WTC11 (cell line): ENCODE measurements at regions not wholly inside any gene's neighbourhood (a gene's known extent, or its start where the extent isn't known, plus 50 kb on each side); places are given as distances from the start of the nearest gene placed in this dataset.

Experiments
- ATAC-seq: fragments of 200-7000 bp; cut with Tn5 transposase; 2 replicates; pipeline ENCODE4 v1.10.0; 2021; ENCODE audit warnings: mild to moderate bottlenecking, moderate library complexity
- CTCF ChIA-PET: fragments of 300-600 bp; sonication (Branson Sonifier 250); formaldehyde crosslinking; loops from one replicate; lab custom pipeline; 2021; ENCODE audit warnings: antibody characterized with exemption; lab: Charles Lee
- POLR2A ChIA-PET: fragments of 350-600 bp; sonication (Branson Sonifier 250); formaldehyde crosslinking; loops from one replicate; lab custom pipeline; 2021; ENCODE audit warnings: antibody characterized with exemption; lab: Charles Lee
- DNase-seq: peaks from one replicate; pipeline ENCODE4 v3.0.0; 2021; ENCODE audit warnings: low spot score
- H3K27ac Mint-ChIP-seq: 2 replicates; pipeline ENCODE4 v1.8.0; 2021; ENCODE audit warnings: mixed read lengths
- H3K27me3 Mint-ChIP-seq: 2 replicates; pipeline ENCODE4 v1.8.0; 2021; ENCODE audit warnings: low read depth, mild to moderate bottlenecking, moderate library complexity, mixed read lengths
- H3K36me3 Mint-ChIP-seq: 2 replicates; pipeline ENCODE4 v1.8.0; 2021; ENCODE audit warnings: mixed read lengths
- H3K4me1 Mint-ChIP-seq: 2 replicates; pipeline ENCODE4 v1.8.0; 2022; ENCODE audit warnings: mixed read lengths
- H3K4me3 Mint-ChIP-seq: 2 replicates; pipeline ENCODE4 v1.8.0; 2021; ENCODE audit warnings: mild to moderate bottlenecking, moderate library complexity, mixed read lengths
- H3K9me3 Mint-ChIP-seq: 2 replicates; pipeline ENCODE4 v1.8.0; 2021; ENCODE audit warnings: mixed read lengths
- CBFB ChIP-seq: sonication (generic); formaldehyde crosslinking; IDR thresholded peaks from 2 replicates; pipeline ENCODE4 v1.8.1; 2022; ENCODE audit warnings: mild to moderate bottlenecking, low read depth, missing genetic modification reagents
- ESRRA ChIP-seq: sonication (generic); formaldehyde crosslinking; IDR thresholded peaks from 2 replicates; pipeline ENCODE4 v1.8.1; 2022; ENCODE audit warnings: mild to moderate bottlenecking, missing genetic modification reagents, borderline replicate concordance
- ETV6 ChIP-seq: sonication (generic); formaldehyde crosslinking; IDR thresholded peaks from 2 replicates; pipeline ENCODE4 v1.8.1; 2022; ENCODE audit warnings: mild to moderate bottlenecking, missing genetic modification reagents
- FOXJ3 ChIP-seq: sonication (generic); formaldehyde crosslinking; IDR thresholded peaks from 2 replicates; pipeline ENCODE4 v1.9.0; 2021; ENCODE audit warnings: missing genetic modification reagents, mild to moderate bottlenecking, borderline replicate concordance
- FOXP1 ChIP-seq: sonication (generic); formaldehyde crosslinking; IDR thresholded peaks from 2 replicates; pipeline ENCODE4 v1.8.0; 2022; ENCODE audit warnings: missing genetic modification reagents, mild to moderate bottlenecking, moderate library complexity, borderline replicate concordance
- FOXP4 ChIP-seq: sonication (generic); formaldehyde crosslinking; IDR thresholded peaks from 2 replicates; pipeline ENCODE4 v1.8.0; 2022; ENCODE audit warnings: mild to moderate bottlenecking, missing genetic modification reagents
- MYBL2 ChIP-seq: sonication (generic); formaldehyde crosslinking; IDR thresholded peaks from 2 replicates; pipeline ENCODE4 v1.8.1; 2023; ENCODE audit warnings: mild to moderate bottlenecking, moderate library complexity, missing genetic modification reagents
- OVOL2 ChIP-seq: fragments of 250-450 bp; sonication (Bioruptor Pico); IDR thresholded peaks from 2 replicates; pipeline ENCODE4 v1.9.0; 2021; ENCODE audit warnings: mild to moderate bottlenecking, borderline replicate concordance
- SMAD3 ChIP-seq: sonication (generic); formaldehyde crosslinking; IDR thresholded peaks from 2 replicates; pipeline ENCODE4 v1.8.0; 2022; ENCODE audit warnings: missing genetic modification reagents, mild to moderate bottlenecking, borderline replicate concordance
- ZBTB21 ChIP-seq: sonication (generic); formaldehyde crosslinking; IDR thresholded peaks from 2 replicates; pipeline ENCODE4 v1.8.1; 2023; ENCODE audit warnings: mild to moderate bottlenecking, missing genetic modification reagents, borderline replicate concordance
- ZNF219 ChIP-seq: sonication (generic); formaldehyde crosslinking; IDR thresholded peaks from 2 replicates; pipeline ENCODE4 v1.8.0; 2023; ENCODE audit warnings: missing genetic modification reagents, mild to moderate bottlenecking, borderline replicate concordance
- ZNF512 ChIP-seq: sonication (generic); formaldehyde crosslinking; IDR thresholded peaks from 2 replicates; pipeline ENCODE4 v1.8.1; 2022; ENCODE audit warnings: missing genetic modification reagents, borderline replicate concordance
- TF ChIP-seq, protein P1 (sequence below): sonication (generic); formaldehyde crosslinking; IDR thresholded peaks from 2 replicates; pipeline ENCODE4 v1.8.1; 2023; ENCODE audit warnings: mild to moderate bottlenecking, missing genetic modification reagents, borderline replicate concordance
- TF ChIP-seq, protein P2 (sequence below): sonication (generic); formaldehyde crosslinking; IDR thresholded peaks from 2 replicates; pipeline ENCODE4 v1.8.1; 2022; ENCODE audit warnings: mild to moderate bottlenecking, missing genetic modification reagents, moderate library complexity, borderline replicate concordance
- TF ChIP-seq, protein P3 (sequence below): fragments of 250-450 bp; sonication (Bioruptor Pico); IDR thresholded peaks from 2 replicates; pipeline ENCODE4 v1.9.0; 2021; ENCODE audit warnings: mild to moderate bottlenecking
- TF ChIP-seq, protein P4 (sequence below): fragments of 200-600 bp; IDR thresholded peaks from 2 replicates; pipeline ENCODE4 v1.8.0; 2022; ENCODE audit warnings: antibody characterized with exemption
- TF ChIP-seq, protein P5 (sequence below): fragments of 250-450 bp; sonication (Bioruptor Pico); IDR thresholded peaks from 2 replicates; pipeline ENCODE4 v1.9.0; 2021; ENCODE audit warnings: mild to moderate bottlenecking

GRCh38 chr20:24784607-24785006 lies 164.5 kb upstream of the CST7 start:
- ATAC-seq = no peak
- Mint-ChIP-seq H3K4me3 (no peak overlapping the region), H3K4me1 (peaks cover 9% of the 10 kb centered on the region), H3K9me3 (no peaks in the 10 kb centered on the region), H3K36me3 (no peaks in the 10 kb centered on the region), H3K27ac (no peak overlapping the region), H3K27me3 (no peaks in the 10 kb centered on the region; the same call in 1 of the 2 replicates)
- TF ChIP-seq MYBL2 = no peak
- no peak for TF ChIP-seq ZBTB21 (CRISPR knock-in tag)
- ChIA-PET CTCF (interaction anchor here (0.6 to 4.8 kb wide), 8 partner anchors 39 to 575 kb away, joined by 3 to 54 read pairs (median 3); no protein-coding TSS in a partner anchor), POLR2A (no interaction called here)
- DNase-seq = no peak

- ChIA-PET POLR2A (no interaction called here), CTCF (interaction anchor here (0.9 to 4.8 kb wide), 4 partner anchors 38 to 145 kb away, joined by 3 to 54 read pairs (median 8); no protein-coding TSS in a partner anchor)
- Mint-ChIP-seq H3K27ac (no peak overlapping the region), H3K4me3 (no peak overlapping the region), H3K27me3 (no peaks in the 10 kb centered on the region), H3K9me3 (no peaks in the 10 kb centered on the region), H3K4me1 (peaks cover 12% of the 10 kb centered on the region), H3K36me3 (no peaks in the 10 kb centered on the region)
- no peak for DNase-seq
- TF ChIP-seq CBFB (CRISPR knock-in tag) (no peak), ZNF512 (CRISPR knock-in tag) (no peak), ETV6 (no peak), ZNF219 (CRISPR knock-in tag) (no peak), OVOL2 (CRISPR knock-in tag) (no peak), SMAD3 (no peak), FOXJ3 (CRISPR knock-in tag) (no peak), ESRRA (CRISPR knock-in tag) (no peak), FOXP4 (no peak), FOXP1 (no peak), MYBL2 (no peak)
- TF ChIP-seq, protein P1, sequence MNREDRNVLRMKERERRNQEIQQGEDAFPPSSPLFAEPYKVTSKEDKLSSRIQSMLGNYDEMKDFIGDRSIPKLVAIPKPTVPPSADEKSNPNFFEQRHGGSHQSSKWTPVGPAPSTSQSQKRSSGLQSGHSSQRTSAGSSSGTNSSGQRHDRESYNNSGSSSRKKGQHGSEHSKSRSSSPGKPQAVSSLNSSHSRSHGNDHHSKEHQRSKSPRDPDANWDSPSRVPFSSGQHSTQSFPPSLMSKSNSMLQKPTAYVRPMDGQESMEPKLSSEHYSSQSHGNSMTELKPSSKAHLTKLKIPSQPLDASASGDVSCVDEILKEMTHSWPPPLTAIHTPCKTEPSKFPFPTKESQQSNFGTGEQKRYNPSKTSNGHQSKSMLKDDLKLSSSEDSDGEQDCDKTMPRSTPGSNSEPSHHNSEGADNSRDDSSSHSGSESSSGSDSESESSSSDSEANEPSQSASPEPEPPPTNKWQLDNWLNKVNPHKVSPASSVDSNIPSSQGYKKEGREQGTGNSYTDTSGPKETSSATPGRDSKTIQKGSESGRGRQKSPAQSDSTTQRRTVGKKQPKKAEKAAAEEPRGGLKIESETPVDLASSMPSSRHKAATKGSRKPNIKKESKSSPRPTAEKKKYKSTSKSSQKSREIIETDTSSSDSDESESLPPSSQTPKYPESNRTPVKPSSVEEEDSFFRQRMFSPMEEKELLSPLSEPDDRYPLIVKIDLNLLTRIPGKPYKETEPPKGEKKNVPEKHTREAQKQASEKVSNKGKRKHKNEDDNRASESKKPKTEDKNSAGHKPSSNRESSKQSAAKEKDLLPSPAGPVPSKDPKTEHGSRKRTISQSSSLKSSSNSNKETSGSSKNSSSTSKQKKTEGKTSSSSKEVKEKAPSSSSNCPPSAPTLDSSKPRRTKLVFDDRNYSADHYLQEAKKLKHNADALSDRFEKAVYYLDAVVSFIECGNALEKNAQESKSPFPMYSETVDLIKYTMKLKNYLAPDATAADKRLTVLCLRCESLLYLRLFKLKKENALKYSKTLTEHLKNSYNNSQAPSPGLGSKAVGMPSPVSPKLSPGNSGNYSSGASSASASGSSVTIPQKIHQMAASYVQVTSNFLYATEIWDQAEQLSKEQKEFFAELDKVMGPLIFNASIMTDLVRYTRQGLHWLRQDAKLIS (CRISPR knock-in tag) = no peak
- TF ChIP-seq, protein P2, sequence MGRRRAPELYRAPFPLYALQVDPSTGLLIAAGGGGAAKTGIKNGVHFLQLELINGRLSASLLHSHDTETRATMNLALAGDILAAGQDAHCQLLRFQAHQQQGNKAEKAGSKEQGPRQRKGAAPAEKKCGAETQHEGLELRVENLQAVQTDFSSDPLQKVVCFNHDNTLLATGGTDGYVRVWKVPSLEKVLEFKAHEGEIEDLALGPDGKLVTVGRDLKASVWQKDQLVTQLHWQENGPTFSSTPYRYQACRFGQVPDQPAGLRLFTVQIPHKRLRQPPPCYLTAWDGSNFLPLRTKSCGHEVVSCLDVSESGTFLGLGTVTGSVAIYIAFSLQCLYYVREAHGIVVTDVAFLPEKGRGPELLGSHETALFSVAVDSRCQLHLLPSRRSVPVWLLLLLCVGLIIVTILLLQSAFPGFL (CRISPR knock-in tag) = no peak
- TF ChIP-seq, protein P3, sequence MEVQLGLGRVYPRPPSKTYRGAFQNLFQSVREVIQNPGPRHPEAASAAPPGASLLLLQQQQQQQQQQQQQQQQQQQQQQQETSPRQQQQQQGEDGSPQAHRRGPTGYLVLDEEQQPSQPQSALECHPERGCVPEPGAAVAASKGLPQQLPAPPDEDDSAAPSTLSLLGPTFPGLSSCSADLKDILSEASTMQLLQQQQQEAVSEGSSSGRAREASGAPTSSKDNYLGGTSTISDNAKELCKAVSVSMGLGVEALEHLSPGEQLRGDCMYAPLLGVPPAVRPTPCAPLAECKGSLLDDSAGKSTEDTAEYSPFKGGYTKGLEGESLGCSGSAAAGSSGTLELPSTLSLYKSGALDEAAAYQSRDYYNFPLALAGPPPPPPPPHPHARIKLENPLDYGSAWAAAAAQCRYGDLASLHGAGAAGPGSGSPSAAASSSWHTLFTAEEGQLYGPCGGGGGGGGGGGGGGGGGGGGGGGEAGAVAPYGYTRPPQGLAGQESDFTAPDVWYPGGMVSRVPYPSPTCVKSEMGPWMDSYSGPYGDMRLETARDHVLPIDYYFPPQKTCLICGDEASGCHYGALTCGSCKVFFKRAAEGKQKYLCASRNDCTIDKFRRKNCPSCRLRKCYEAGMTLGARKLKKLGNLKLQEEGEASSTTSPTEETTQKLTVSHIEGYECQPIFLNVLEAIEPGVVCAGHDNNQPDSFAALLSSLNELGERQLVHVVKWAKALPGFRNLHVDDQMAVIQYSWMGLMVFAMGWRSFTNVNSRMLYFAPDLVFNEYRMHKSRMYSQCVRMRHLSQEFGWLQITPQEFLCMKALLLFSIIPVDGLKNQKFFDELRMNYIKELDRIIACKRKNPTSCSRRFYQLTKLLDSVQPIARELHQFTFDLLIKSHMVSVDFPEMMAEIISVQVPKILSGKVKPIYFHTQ (CRISPR knock-in tag) = no peak
- TF ChIP-seq, protein P4, sequence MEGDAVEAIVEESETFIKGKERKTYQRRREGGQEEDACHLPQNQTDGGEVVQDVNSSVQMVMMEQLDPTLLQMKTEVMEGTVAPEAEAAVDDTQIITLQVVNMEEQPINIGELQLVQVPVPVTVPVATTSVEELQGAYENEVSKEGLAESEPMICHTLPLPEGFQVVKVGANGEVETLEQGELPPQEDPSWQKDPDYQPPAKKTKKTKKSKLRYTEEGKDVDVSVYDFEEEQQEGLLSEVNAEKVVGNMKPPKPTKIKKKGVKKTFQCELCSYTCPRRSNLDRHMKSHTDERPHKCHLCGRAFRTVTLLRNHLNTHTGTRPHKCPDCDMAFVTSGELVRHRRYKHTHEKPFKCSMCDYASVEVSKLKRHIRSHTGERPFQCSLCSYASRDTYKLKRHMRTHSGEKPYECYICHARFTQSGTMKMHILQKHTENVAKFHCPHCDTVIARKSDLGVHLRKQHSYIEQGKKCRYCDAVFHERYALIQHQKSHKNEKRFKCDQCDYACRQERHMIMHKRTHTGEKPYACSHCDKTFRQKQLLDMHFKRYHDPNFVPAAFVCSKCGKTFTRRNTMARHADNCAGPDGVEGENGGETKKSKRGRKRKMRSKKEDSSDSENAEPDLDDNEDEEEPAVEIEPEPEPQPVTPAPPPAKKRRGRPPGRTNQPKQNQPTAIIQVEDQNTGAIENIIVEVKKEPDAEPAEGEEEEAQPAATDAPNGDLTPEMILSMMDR = no peak
- TF ChIP-seq, protein P5, sequence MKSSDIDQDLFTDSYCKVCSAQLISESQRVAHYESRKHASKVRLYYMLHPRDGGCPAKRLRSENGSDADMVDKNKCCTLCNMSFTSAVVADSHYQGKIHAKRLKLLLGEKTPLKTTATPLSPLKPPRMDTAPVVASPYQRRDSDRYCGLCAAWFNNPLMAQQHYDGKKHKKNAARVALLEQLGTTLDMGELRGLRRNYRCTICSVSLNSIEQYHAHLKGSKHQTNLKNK = no peak
- ATAC-seq = no peak
These were observed 163.6 kb upstream of the CST7 start for GRCh38 chr20:24785141-24786110.
